Uterus (tissue), 2 donors: ENCODE measurements at regions not wholly inside any gene's neighbourhood (a gene's known extent, or its start where the extent isn't known, plus 50 kb on each side); places are given as distances from the start of the nearest gene placed in this dataset.

ENCODE experiments used
- CTCF ChIP-seq, 4 experiments: fragments of 200-600 bp in 2 of 4; fragments of 450-650 bp in 2 of 4; sonication (generic) in 2 of 4; IDR thresholded peaks; one replicate each; pipeline ENCODE4 v1.5.1; 2016 to 2019; ENCODE audit warnings: antibody characterized with exemption in 4 of 4, mild to moderate bottlenecking in 2 of 4, moderate library complexity in 1 of 4
- POLR2A ChIP-seq, 2 donors: fragments of 450-650 bp; IDR thresholded peaks; one replicate each; pipeline ENCODE4 v1.6.1; 2016; ENCODE audit warnings: antibody characterized with exemption in 2 of 2, mild to moderate bottlenecking in 1 of 2, moderate library complexity in 1 of 2

DNA sequence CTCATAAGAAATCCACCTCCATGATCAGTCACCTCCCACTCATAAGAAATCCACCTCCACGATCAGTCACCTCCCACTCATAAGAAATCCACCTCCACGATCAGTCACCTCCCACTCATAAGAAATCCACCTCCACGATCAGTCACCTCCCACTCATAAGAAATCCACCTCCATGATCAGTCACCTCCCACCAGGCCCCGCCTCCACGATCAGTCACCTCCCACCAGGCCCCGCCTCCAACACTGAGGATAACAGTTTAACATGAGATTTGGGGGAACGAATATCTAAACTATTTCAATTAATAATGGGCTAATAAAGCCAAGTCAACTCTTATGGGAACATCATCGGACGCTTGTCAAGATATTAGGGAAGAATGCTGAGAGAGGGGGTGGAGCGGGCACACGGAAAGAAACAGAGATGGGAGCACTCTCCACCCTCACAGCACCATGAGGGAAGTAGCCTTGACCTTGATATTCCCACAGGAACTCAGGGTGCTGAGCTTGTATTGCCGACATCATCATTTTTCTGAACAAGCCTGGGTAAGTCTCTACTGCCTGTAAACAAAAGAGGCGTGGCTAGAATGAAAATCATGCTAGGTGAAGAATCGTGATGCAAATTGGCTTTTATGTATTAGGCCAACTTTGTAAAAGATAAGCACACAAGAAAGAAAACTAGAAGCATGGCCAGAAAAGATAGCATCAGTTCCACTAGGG lies 303.5 kb upstream of the KLF6 start:
- TF ChIP-seq CTCF (IDR thresholded peaks at IDR 0.05) (no peak), POLR2A (IDR thresholded peaks at IDR 0.05) (no peak)
